ENCODE measurements at regions not wholly inside any gene's neighbourhood (a gene's known extent, or its start where the extent isn't known, plus 50 kb on each side); places are given as distances from the start of the nearest gene placed in this dataset.

GRCh38 chr21:38716088-38716487 is 89.6 kb upstream of the ETS2 start:
- Histone ChIP-seq H3K36me3 (no peaks in the 10 kb centered on the region), H3K9me3 (no peaks in the 10 kb centered on the region), H3K4me3 (no peak overlapping the region), H3K27ac (no peak overlapping the region), H3K27me3 (no peaks in the 10 kb centered on the region), H3K4me1 (no peaks in the 10 kb centered on the region)
- DNase-seq: no peak
- TF ChIP-seq POLR2A (IDR thresholded peaks at IDR 0.05) (no peak), CTCF (IDR thresholded peaks at IDR 0.05) (no peak)
- 73 to 84% methylated on average over 2 of the region's 2 CpGs for WGBS, 2 donors
- intact Hi-C loops (cut with DNase I): loop anchor here (10.0 kb wide), 1 partner anchor 211 kb away; no protein-coding TSS in a partner anchor

- DNase-seq: no peak
- H3K4me1 ChIP-seq: no peaks in the 10 kb centered on the region
- H3K4me3 ChIP-seq: no peak overlapping the region
- H3K36me3 ChIP-seq: no peaks in the 10 kb centered on the region
- 83 to 84% methylated on average over 5 of the region's 5 CpGs for WGBS, 2 donors
- H3K9me3 ChIP-seq: no peaks in the 10 kb centered on the region
- no peak overlapping the region for H3K27ac ChIP-seq
- intact Hi-C loops (cut with DNase I): loop anchor here (10.0 kb wide), 1 partner anchor 212 kb away; no protein-coding TSS in a partner anchor
- TF ChIP-seq POLR2A (IDR thresholded peaks at IDR 0.05) (no peak), CTCF (IDR thresholded peaks at IDR 0.05) (no peak)
- no peaks in the 10 kb centered on the region for H3K27me3 ChIP-seq
Measured at GRCh38 chr21:38716942-38717341, 88.8 kb upstream of the ETS2 start.

- no peaks in the 10 kb centered on the region for H3K9me3 ChIP-seq
- H3K27me3 ChIP-seq: no peaks in the 10 kb centered on the region
- TF ChIP-seq POLR2A (IDR thresholded peaks at IDR 0.05) (no peak), CTCF (IDR thresholded peaks at IDR 0.05) (no peak)
- intact Hi-C loops (cut with DNase I): loop anchor here (10.0 kb wide), 1 partner anchor 214 kb away; no protein-coding TSS in a partner anchor
- 81 to 84% methylated on average over 3 of the region's 3 CpGs for WGBS, 2 donors
- DNase-seq: no peak
- no peaks in the 10 kb centered on the region for H3K36me3 ChIP-seq
- H3K27ac ChIP-seq: no peak overlapping the region
- no peaks in the 10 kb centered on the region for H3K4me1 ChIP-seq
- H3K4me3 ChIP-seq: no peak overlapping the region
Measured at GRCh38 chr21:38718481-38718880, 87.2 kb upstream of the ETS2 start.

- no peak overlapping the region for H3K27ac ChIP-seq
- peaks cover 0 to 5% (median 3%) of the 10 kb centered on the region in 3 donors for H3K9me3 ChIP-seq
- no peaks in the 10 kb centered on the region for H3K36me3 ChIP-seq
- TF ChIP-seq CTCF (IDR thresholded peaks at IDR 0.05): no peak
- TF ChIP-seq POLR2A (IDR thresholded peaks at IDR 0.05): no peak
- H3K4me1 ChIP-seq: no peaks in the 10 kb centered on the region
- 89 to 94% methylated on average over 6 of the region's 6 CpGs for WGBS, 2 donors
- no peak overlapping the region for H3K4me3 ChIP-seq
- intact Hi-C loops (cut with DNase I): no loop called here
- H3K27me3 ChIP-seq: no peaks in the 10 kb centered on the region
- no peak for DNase-seq
Measured at GRCh38 chr21:38720074-38720473, 85.7 kb upstream of the ETS2 start.

- intact Hi-C loops (cut with DNase I): no loop called here
- H3K36me3 ChIP-seq: no peaks in the 10 kb centered on the region
- H3K4me1 ChIP-seq: no peaks in the 10 kb centered on the region
- no peaks in the 10 kb centered on the region for H3K27me3 ChIP-seq
- peaks cover 0 to 13% (median 12%) of the 10 kb centered on the region in 3 donors for H3K9me3 ChIP-seq
- DNase-seq: no peak
- WGBS, 2 donors: 74 to 83% methylated on average over 6 of the region's 6 CpGs
- TF ChIP-seq POLR2A (IDR thresholded peaks at IDR 0.05) (no peak), CTCF (IDR thresholded peaks at IDR 0.05) (no peak)
- H3K4me3 ChIP-seq: no peak overlapping the region
- no peak overlapping the region for H3K27ac ChIP-seq
Measured at GRCh38 chr21:38721055-38721454, 84.7 kb upstream of the ETS2 start.
